ENCODE measurements at regions not wholly inside any gene's neighbourhood (a gene's known extent, or its start where the extent isn't known, plus 50 kb on each side); places are given as distances from the start of the nearest gene placed in this dataset.

DNA sequence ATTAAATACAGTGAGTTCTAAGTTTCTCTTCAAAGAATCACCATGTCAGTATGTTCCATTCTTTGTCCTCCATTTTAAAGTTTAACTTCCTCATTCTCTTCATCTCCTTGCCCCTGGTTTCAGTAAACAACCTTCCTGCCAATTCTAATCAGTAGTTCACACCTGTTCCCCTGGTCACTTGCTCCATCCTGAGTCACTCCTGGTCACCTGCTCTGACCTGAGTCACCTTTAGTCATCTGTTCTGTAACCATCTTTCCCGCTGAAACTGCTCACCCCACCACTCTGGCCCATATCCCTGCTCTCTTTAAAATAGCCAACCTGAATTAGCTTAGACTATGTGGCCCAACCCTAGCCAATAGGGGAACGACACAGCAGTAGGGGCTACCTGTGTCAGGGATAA lies 1447.4 kb upstream of the TMEM132C start:
- DNase-seq (ENCODE audit: low read depth in 2 of 2), result no peak

DNA sequence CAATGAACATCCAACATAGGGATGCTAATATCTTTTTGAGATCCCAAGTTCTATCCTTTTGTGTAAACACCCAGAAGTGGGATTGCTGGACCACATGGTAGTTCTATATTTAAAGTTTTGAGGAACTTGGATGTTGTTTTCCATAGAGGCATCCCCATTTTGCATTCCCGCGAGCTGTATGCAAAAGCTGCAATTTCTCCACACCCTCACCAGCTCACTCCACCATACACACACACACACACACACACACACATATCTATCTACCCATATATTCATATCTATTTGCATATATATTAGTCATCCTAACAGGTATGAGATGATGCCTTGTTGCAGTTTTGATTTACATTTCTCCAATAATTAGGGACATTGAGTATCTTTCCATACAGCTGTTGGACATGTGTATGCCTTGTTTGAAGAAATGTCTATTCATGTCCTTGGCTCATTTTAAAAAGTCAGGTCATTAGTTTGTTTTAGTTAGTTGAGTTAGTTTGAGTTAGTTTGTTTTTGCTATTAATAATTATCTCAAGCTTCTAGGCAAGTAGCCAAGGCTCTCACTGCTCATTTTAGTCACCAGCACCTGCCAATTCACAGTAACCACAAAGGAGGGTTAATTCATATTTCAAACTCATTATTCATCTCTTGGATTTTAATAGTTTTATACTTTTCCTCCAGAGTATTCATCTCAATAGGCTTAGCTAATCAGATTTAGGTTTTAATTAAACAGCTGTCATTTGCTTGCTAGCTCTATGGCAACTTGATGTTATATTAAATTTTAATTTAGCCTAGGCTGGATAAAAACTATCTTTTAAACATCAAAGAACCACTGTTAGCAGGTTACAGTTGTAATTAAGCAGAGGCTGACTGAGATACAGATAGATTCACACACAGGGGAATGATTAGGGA lies 1435.9 kb upstream of the TMEM132C start:
- no peak for DNase-seq (ENCODE audit: low read depth in 2 of 2)

DNA sequence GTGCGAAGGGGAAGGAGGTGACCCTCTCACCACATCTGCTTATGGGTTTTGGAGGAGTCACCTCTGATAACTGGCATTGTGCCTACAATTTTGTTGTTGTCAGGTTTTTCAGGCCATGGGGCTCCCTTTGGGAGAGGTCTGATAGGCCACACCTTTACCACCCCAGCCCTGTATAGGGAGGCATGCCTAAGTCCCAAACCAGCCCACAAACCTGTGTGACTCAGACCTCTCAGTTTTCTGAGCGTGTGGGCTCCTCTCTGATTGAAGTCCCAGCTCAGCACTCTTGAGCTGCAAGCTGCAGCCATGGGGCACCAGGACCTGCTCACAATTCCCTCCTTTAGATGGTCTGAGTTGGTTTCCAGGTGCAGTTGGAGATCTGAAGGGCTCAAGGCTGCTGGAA lies 1429.3 kb upstream of the TMEM132C start:
- no peak for DNase-seq (ENCODE audit: low read depth in 2 of 2)

DNA sequence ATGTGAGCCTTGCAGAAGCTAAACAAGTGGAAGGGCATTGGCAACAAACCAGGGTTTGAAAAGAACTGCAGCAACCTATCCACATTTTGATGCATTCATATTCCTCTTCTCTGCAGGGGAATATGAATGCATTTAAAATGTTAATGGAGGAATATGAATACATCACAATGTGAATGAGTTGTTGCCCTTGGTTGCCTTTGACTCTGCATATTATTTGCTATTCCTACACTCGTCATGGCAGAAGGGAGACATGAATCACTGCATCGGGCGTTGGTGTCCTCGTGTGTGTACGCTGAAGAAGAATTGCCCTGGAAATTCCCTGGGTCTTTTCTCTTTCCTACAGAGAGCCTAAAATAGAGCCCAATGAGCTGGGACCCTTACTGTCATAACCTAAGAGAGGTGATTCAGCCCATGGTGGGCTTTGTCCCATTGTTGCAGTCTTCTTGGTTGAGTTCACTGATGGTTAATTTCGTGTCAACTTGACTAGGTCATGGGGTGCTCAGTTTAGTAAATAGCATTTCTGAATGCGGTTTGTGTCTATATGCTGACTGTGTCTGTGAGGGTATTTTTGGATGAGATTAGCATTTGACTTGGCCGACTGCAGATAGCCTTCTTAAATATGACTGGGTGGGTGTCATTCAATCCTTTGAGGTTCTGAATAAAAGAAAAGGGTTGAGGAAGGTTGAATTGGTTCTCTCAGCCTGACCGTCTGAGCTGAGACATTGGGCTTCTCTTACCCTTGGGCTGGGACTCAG lies 1422.9 kb upstream of the TMEM132C start:
- DNase-seq (ENCODE audit: low read depth in 2 of 2), result no peak

DNA sequence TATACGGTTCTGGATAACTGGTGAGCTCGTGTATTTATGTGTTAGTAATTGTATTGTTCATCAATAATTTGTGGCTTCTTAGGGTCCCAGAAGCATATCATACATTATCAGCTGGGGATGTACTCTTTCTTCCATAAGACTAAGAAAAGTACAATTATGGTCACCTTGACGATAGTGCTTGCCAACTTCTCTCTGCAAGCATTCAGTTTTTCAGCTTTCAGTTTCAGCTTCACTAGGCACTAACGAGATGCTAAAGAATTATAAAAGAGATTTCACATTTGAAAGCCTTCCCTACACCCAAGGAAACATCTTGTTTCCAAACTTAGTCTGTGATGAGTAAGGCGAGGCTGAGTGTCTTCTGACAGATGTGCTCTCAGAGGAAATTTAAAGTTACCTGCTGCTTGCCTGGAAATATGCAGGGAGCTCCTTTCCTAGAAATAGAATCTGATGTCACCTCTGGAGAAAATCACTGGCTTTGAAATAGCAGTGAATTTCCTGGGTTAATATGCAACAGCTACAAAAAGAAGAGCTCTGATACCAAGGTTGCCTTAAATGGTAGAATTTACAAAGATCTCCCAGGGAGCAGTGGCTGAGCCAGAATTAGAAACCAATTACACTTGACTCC lies 1419.9 kb upstream of the TMEM132C start:
- DNase-seq (ENCODE audit: low read depth in 2 of 2), result no peak

DNA sequence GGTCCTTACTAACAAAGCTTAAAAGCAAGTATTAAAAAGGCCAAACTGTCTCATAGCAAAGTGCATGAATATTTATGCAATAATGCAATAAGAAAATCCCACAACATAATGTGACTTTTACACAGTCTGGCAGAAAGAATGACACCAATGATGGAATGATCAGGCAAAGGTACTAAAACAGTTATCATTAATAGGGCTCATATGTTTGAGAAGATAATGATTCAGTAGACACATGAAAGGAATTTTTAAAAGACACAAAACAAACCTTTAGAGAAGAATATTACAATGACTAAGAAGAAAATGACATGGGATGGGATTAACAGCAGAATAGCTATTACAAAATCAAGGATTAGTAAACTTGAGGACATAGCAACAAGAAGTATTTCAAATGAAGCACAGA lies 1411.2 kb upstream of the TMEM132C start:
- DNase-seq (ENCODE audit: low read depth in 2 of 2), result no peak

DNA sequence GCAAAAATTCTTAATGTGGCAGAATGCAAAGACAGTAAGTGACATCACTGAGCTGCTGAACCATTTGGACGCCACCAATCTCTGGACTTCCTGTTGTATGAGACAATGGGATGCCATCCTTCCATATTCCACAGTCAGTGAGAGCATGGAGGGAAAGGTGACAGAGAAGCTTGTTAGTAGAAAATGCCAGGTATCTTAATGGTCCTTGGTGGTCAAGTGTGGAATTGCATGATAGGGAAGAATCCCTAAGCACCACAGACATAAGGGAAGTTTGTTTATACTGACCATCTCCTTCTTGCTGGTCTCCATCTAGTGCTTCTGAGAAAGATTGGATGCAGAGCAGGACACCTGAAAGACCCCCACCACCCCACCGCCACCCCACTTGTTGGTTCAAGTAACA lies 1410.0 kb upstream of the TMEM132C start:
- no peak for DNase-seq (ENCODE audit: low read depth in 2 of 2)

DNA sequence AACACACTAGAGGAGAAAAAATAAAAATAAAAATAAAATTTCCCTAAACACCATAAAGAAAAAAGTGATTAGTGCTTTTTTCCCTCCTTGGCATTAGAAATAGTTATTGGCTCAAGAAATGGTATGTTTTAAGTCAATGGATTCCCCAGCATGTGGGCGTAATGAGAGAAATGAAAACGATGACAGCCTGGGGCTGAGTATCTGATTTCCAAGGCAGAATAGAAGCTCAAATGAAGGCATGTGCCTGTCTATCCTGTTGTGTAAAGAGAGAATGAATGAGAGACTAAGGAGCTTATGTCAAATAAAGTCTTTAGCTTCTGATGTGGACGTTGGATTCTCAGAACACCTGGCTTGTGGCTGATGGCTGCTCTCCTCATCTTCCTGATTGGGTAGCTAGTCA lies 1408.4 kb upstream of the TMEM132C start:
- no peak for DNase-seq (ENCODE audit: low read depth in 2 of 2)

DNA sequence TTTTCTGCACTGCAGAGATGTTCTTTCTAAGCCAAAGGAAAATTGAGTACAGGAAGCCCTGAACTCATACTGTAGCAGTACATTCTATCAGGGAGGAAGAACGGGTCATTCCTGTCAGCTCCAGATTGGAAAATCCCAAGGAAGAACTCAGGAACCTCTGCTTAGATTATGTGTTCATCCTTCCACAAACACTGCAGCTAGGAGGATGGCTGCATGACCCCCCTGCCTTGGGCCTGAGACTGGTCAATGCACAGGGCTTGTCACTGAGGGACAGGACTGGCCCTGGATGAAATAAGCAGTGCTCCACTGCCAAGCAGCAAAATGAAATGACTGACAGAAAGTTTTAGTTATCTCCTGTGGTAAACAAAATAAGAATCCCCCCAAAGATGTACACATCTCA lies 1406.8 kb upstream of the TMEM132C start:
- DNase-seq (ENCODE audit: low read depth in 2 of 2), result no peak

DNA sequence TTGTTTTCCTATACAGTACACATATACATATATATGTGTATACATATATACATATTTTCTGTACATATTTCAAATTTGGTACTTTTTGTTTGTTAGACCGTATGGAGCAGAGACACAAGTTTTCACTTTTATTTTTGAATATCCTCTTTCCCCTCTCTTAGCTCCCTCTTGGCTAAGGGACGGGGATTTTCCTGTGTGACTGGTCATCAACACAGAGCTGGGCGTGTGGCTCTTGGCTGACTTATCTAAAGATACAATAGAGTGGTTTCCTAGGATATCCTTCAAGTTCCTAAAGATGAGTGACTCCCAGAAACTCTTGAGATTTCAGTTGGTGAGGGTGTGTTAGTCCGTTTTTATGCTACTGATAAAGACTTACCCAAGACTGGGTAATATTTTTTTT lies 1404.5 kb upstream of the TMEM132C start:
- no peak for DNase-seq (ENCODE audit: low read depth in 2 of 2)

DNA sequence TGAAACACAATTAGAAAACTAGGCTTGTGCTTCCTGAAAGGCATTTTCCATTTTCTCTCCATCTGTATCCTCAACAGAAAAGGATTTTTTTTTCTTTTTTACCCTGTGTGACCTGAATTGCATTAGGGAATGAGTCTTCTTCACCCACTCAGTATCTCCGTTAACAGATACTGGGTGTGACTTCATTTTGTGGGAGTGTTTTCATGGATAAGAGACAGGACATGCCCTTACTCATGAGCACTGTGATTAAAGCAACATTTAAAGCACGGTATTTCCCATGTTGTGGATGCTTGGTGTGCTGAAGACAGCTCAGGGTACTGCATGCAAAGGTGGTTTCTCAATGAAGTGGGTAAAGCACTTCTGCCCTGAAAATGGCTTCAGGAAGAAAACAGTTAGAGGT lies 1397.3 kb upstream of the TMEM132C start:
- no peak for DNase-seq (ENCODE audit: low read depth in 2 of 2)

DNA sequence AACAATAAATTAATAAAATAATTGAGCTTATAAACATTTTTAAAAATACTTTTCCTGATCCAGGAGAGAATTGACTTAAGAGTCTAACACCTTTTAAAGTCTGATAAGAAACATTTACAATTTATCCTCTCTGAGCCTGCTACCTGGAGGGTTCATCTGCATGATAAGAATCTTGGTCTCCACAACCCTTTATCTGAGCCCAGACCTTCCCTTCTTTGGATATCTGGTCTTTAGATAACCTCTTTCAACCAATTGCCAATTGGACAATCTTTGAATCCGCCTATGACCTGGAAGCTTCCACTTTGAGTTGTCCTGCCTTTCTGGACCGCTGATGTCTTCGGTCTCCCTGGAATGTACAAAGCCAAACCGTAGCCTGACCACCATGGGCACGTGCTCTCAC lies 1393.3 kb upstream of the TMEM132C start:
- no peak for DNase-seq (ENCODE audit: low read depth in 2 of 2)

DNA sequence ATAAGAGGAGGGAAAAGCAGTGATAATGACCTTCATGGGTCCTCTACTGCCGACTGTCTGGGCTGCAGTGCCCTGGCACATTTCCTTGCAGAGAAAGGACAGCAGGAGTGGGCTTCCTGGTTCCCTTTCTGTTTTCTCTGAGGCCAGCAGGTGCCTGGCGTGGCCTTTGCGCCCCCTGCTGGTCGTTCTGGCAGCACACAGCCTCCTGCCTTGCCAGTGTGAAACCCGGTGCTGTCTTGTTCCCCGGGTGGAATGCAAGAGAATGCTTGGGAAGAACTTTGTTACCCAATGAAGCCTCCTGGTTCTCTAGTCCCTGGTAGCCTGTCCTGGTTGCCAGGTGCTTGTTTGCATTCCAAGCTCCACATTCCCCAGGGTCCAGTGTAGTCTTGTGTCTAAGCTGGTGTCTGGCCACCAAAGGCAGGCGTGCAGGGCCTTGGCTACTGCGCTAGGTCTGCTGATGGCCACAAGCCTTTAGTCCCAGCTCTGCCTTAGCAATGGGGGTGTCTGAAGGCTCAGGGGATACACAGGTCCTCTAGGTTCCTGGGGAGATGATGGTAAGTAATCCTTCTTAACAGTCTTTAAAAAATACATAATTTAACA lies 1392.4 kb upstream of the TMEM132C start:
- DNase-seq (ENCODE audit: low read depth in 2 of 2), result no peak

DNA sequence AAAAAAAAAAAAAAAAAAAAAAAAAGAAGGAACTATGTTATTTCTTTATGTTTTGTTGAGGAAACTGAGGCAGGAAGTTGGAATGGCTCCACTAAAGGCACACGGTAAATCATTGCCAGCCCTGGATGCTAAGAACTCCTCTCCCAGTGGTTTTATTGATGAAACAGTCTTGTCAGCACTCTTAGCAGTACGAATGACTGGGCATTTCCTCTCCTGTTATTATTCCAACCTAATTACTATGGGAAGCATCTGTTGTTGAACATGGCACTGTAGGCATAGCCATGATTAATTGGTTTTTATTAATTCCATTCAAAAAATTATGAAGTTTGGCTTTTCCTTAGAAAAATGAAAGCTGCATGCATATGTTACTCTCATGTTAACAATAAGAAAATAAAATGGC lies 1387.1 kb upstream of the TMEM132C start:
- no peak for DNase-seq (ENCODE audit: low read depth in 2 of 2)

DNA sequence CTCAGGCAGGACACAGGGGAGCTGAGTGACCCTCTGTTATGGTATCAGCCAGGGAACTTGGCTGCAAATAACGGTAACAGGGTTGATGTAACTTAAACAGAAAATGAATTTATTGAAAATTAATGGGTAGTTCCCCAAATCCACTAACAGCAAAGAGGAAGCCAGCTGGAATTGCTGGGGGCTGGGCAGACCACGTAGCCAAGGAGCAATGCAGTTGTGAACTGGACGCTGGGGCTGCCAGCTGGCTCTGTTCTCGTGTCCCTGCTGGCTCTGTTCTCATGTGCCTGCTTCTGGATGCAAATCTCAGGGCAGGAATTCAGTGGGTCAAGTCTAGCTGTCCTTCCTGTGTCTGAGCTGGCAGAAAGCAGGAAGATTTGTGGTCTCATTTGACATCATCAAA lies 1383.3 kb upstream of the TMEM132C start:
- no peak for DNase-seq (ENCODE audit: low read depth in 2 of 2)

DNA sequence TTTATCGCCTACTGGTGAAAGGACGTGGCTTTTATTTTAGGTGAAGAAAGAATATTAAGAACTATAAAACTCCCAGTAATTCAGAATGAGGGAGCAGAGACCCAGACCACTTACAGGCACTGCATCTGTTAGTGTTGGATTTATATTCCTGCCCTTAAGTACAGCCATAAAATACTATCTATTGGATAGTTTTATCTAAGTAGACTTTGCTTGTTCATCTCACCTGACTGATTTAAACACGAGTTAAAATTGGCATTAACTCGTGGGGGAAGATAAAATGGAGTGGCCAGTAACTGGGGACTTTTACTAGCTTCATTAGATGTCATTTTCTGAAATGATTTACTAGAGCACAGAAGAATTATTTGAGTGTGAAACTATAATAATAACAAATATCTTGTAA lies 1377.5 kb upstream of the TMEM132C start:
- no peak for DNase-seq (ENCODE audit: low read depth in 2 of 2)

DNA sequence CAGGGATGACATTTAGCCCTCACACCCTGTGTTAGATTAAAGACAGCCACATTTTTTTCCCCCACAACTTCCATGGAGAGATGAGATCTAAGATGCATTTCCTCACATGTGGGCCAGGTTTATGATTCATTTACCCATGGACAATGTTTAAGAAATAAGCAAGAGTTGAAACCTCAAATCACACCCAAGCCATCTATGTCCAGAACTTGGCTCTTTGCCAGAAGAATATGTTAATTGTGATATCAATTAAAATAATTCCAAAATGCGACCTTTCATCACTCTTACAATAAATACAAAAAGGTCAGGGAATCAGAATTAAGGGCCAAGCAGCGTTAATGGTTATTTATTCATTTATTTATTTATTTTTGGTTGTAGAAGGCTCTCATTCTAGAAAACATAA lies 1376.9 kb upstream of the TMEM132C start:
- no peak for DNase-seq (ENCODE audit: low read depth in 2 of 2)

DNA sequence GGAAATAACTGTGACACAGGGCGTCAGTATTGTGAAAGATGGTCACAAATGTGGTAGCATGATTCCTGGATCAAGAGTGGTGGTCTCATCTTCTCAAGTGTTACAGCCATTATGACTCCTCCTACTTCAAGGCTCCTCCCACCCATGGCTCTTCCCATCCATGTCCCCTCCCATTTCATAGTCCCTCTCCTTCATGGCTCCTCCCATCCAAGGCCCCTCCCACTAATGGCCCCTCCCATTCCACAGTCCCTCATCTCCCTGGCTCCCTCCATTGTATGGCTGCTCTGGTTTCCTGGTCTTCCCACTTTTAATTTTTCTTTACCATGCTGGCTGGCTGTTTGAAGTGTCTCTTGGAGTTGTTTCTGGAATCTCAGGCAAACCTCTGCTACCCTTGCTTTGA lies 1375.2 kb upstream of the TMEM132C start:
- no peak for DNase-seq (ENCODE audit: low read depth in 2 of 2)

DNA sequence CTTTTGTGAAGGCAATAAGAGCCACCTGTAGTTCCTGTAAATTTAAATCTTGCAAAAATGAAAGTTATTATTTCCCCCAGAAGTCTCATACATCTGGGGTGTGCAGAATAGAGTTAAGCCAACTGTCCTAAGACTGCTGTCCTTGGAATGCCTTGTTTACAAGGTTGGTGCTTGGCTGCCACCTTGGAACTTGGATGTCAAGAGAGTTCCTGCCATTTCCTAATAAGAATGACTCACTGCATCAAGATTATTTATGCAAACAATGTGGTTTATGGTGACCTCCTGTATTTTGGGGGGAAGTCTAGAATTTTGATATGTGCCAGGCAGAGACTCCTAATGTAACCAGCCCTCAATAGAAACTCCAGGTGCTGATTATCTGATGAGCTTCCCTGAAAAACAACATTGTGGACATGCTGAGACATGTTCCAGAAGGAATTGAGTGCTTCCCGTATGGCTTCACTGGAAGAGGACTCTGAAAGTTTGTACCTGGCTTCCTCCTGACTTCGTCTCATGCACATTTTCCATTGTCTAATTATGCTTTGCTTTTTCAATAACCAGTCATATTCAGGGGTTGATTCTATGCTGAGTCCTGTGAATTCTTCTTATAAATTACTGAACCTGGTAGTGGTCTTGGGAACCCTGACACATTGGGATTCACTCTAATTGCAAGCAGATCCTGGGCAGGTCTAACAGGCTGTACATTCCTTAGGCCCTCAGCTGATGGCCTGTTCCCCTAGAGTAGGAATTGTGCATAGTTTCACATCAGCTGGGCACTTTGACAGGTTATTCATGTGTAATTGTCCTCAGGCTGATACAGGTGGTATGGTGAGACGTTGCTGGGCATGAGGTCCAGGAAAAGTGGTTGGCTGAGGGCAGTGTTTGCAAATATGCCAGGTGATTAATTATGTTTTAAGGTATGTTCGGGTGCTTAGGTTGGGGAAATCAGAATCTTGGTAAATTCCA lies 1370.7 kb upstream of the TMEM132C start:
- DNase-seq (ENCODE audit: low read depth in 2 of 2), result no peak

DNA sequence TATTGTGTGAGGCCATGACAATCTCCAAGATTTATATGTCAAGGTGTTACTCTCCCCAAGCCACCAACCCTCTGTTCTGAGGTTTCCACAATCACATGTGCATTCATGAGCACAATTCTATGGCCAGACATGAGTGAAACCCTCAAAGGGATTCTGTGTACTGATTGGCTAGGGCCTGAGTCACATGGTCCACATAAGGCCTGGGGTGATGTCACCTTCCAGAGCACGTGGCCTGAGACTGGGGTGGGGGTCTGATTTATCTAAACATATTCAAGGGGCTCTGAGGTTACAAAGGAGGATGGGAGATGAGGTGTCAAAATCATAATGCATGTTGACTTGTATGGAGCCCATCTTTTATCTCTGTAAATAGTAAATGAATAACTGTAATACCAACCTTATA lies 1369.9 kb upstream of the TMEM132C start:
- DNase-seq (ENCODE audit: low read depth in 2 of 2), result no peak

DNA sequence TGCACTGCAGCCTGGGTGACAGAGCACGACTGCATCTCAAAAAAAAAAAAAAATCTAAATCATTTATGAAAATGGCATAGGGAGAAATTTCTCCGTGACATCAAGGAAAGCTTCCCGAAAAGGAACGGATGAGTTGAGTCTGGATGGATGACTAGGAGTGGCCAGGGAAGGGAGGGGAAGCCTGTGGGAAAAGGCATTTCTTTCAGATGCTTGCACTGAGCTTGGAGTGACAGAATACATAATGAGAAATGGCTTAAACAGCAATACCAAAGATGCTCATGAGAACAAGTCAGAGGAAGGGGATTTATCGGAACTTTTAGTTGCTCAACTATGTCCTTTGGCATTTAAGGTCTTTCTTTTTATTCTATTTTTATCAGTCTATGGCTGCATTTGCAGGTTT lies 1369.2 kb upstream of the TMEM132C start:
- no peak for DNase-seq (ENCODE audit: low read depth in 2 of 2)
